ENCODE measurements at regions not wholly inside any gene's neighbourhood (a gene's known extent, or its start where the extent isn't known, plus 50 kb on each side); places are given as distances from the start of the nearest gene placed in this dataset.
"Not testable (repeated sequence)": the region's sequence is repeated elsewhere in the genome, so short reads cannot be mapped to it uniquely, and the experiment has no call there.

DNA sequence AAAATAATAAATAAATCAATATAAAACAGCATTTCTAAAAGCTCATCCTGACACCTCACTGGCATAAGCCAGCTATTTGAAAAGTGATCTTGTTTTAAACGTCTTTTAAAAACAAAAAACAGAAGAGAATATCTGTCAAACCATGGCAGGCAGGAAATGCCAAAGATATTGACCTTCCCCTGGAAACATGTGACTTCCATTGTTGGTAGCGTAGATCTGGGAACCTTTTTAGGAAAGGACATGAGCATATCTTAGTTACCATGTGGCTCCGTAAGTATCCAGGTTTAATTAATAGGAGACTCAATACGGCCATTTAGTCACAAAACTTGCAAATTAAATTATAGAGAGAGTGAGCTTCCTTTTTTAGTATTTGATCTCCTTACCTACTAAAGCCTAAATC lies 83.0 kb upstream of the KLHL4 start (continued):
- TF ChIP-seq, protein P1, sequence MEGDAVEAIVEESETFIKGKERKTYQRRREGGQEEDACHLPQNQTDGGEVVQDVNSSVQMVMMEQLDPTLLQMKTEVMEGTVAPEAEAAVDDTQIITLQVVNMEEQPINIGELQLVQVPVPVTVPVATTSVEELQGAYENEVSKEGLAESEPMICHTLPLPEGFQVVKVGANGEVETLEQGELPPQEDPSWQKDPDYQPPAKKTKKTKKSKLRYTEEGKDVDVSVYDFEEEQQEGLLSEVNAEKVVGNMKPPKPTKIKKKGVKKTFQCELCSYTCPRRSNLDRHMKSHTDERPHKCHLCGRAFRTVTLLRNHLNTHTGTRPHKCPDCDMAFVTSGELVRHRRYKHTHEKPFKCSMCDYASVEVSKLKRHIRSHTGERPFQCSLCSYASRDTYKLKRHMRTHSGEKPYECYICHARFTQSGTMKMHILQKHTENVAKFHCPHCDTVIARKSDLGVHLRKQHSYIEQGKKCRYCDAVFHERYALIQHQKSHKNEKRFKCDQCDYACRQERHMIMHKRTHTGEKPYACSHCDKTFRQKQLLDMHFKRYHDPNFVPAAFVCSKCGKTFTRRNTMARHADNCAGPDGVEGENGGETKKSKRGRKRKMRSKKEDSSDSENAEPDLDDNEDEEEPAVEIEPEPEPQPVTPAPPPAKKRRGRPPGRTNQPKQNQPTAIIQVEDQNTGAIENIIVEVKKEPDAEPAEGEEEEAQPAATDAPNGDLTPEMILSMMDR (IDR thresholded peaks at IDR 0.05): no peak
- TF ChIP-seq MEF2A (IDR thresholded peaks at IDR 0.05; ENCODE audit: borderline replicate concordance, low read depth): no peak

DNA sequence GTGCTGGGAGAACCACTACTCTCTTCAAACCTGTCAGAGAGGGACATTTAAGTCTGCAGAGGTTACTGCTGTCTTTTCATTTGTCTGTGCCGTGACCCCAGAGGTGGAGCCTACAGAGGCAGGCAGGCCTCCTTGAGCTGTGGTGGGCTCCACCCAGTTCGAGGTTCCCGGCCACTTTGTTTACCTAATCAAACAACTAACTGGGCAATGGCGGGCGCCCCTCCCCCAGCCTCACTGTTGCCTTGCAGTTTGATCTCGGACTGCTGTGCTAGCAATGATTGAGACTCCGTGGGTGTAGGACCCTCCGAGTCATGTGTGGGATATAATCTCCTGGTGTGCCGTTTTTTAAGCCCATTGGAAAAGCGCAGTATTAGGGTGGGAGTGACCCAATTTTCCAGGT lies 69.0 kb upstream of the KLHL4 start:
- H3K9ac ChIP-seq; H3K27me3 ChIP-seq (ENCODE audit: insufficient read depth); H3K27ac ChIP-seq (ENCODE audit: low read depth in 2 of 2, low read length in 1 of 2); DNase-seq; H3K4me3 ChIP-seq (ENCODE audit: low read depth in 2 of 2, low read length in 1 of 2); H3F3A ChIP-seq (replicated peaks; ENCODE audit: insufficient read depth); CTCF ChIA-PET; H4K20me1 ChIP-seq (ENCODE audit: insufficient read depth); H2AFZ ChIP-seq (ENCODE audit: low read depth); H3K9me3 ChIP-seq; H3K79me2 ChIP-seq (ENCODE audit: insufficient read depth); H3K4me1 ChIP-seq (ENCODE audit: control insufficient read depth in 1 of 2, insufficient read depth in 2 of 2, low read depth in 1 of 2, low read length in 1 of 2); H3K9me2 ChIP-seq; H3K4me2 ChIP-seq; H3K36me3 ChIP-seq (replicated peaks in 1 of 2; ENCODE audit: control insufficient read depth in 1 of 2, insufficient read depth in 2 of 2, low read length in 1 of 2); POLR2A ChIA-PET: not testable (repeated sequence)
- WGBS (ENCODE audit: low lambda C conversion rate): 3% methylated on average over 8 of the region's 10 CpGs

DNA sequence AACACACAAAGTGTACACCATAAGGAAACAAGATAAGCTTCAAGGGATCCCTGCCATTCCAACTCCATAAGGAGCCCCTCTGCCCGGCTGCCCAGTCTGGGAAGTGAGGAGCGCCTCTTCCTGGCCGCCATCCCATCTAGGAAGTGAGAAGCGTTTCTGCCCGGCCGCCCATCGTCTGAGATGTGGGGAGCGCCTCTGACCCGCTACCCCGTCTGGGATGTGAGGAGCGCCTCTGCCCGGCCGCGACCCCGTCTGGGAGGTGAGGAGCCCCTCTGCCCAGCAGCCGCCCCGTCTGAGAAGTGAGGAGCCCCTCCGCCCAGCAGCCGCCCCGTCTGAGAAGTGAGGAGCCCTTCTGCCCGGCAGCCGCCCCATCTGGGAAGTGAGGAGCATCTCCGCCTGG lies 51.8 kb upstream of the KLHL4 start:
- H3K36me3 ChIP-seq (replicated peaks in 1 of 2; ENCODE audit: control insufficient read depth in 1 of 2, insufficient read depth in 2 of 2, low read length in 1 of 2); H3K27ac ChIP-seq (ENCODE audit: low read depth in 2 of 2, low read length in 1 of 2); H3K9me3 ChIP-seq; CTCF ChIA-PET; H3K4me3 ChIP-seq (ENCODE audit: low read depth in 2 of 2, low read length in 1 of 2); H3K4me1 ChIP-seq (ENCODE audit: control insufficient read depth in 1 of 2, insufficient read depth in 2 of 2, low read depth in 1 of 2, low read length in 1 of 2); H3F3A ChIP-seq (replicated peaks; ENCODE audit: insufficient read depth); POLR2A ChIA-PET; H3K9ac ChIP-seq; H4K20me1 ChIP-seq (ENCODE audit: insufficient read depth); H3K4me2 ChIP-seq; H3K9me2 ChIP-seq; H3K27me3 ChIP-seq (ENCODE audit: insufficient read depth); H2AFZ ChIP-seq (ENCODE audit: low read depth); DNase-seq; H3K79me2 ChIP-seq (ENCODE audit: insufficient read depth): not testable (repeated sequence)
- whole genome bisulfite sequencing (ENCODE audit: low lambda C conversion rate): 30% methylated on average over 2 of the region's 23 CpGs

Small RNA genes lying in the stretch of these regions (small RNA-seq; reads per million reads assigned to genes)
- 0 reads per million in 7 experiments for gene Z96811.1
